NT2/D1 (cell line): ENCODE measurements at regions not wholly inside any gene's neighbourhood (a gene's known extent, or its start where the extent isn't known, plus 50 kb on each side); places are given as distances from the start of the nearest gene placed in this dataset.

ENCODE experiments used
- DNase-seq: peaks from one replicate; pipeline ENCODE4 v3.0.0-alpha.2; 2011; ENCODE audit warnings: low read depth, low spot score
- H3K27me3 ChIP-seq: 2 replicates; pipeline ENCODE4 v1.6.0; 2011; ENCODE audit warnings: mild to moderate bottlenecking; ENCODE audit not compliant: insufficient read length, insufficient read depth
- H3K36me3 ChIP-seq: 2 replicates; pipeline ENCODE4 v1.6.1; 2011; ENCODE audit warnings: mild to moderate bottlenecking, low read length, mixed read lengths; ENCODE audit not compliant: insufficient read depth, insufficient read length
- H3K4me1 ChIP-seq: 2 replicates; pipeline ENCODE4 v1.5.1; 2011; ENCODE audit not compliant: insufficient read depth, insufficient read length
- H3K4me3 ChIP-seq: 2 replicates; pipeline ENCODE4 v1.5.1; 2011; ENCODE audit warnings: low read depth; ENCODE audit not compliant: insufficient read length
- H3K9ac ChIP-seq: 2 replicates; pipeline ENCODE4 v1.6.0; 2011; ENCODE audit warnings: low read depth; ENCODE audit not compliant: insufficient read length
- H3K9me3 ChIP-seq: 2 replicates; pipeline ENCODE4 v1.5.1; 2011; ENCODE audit warnings: mild to moderate bottlenecking, low read length; ENCODE audit not compliant: insufficient read depth
- SUZ12 ChIP-seq: IDR thresholded peaks from 2 replicates; pipeline ENCODE4 v1.6.1; 2011; ENCODE audit not compliant: insufficient read length, insufficient read depth; ENCODE audit errors: extremely low read depth
- YY1 ChIP-seq: IDR thresholded peaks from 2 replicates; pipeline ENCODE4 v1.6.1; 2011; ENCODE audit not compliant: insufficient read length, insufficient read depth
- ZNF274 ChIP-seq: IDR thresholded peaks from 2 replicates; pipeline ENCODE4 v1.6.1; 2011; ENCODE audit warnings: mild to moderate bottlenecking, low read depth, low read length

GRCh38 chr13:99619207-99619606, 117.9 kb downstream of the TM9SF2 start:
- H3K4me3 ChIP-seq = no peak overlapping the region
- no peaks in the 10 kb centered on the region for H3K27me3 ChIP-seq
- no peaks in the 10 kb centered on the region for H3K36me3 ChIP-seq
- H3K9me3 ChIP-seq = no peaks in the 10 kb centered on the region
- no peak overlapping the region for H3K9ac ChIP-seq
- TF ChIP-seq YY1 (no peak), SUZ12 (no peak), ZNF274 (no peak)
- H3K4me1 ChIP-seq = no peaks in the 10 kb centered on the region
- DNase-seq = no peak

GRCh38 chr13:99617474-99618255, 116.4 kb downstream of the TM9SF2 start:
- DNase-seq = no peak

GRCh38 chr13:99614465-99614885, 113.2 kb downstream of the TM9SF2 start:
- H3K27me3 ChIP-seq = peaks cover 3% of the 10 kb centered on the region
- no peak for DNase-seq
- H3K4me3 ChIP-seq = no peak overlapping the region
- TF ChIP-seq YY1 = no peak
- no peak for TF ChIP-seq ZNF274
- no peak for TF ChIP-seq SUZ12
- H3K9me3 ChIP-seq = no peaks in the 10 kb centered on the region
- H3K4me1 ChIP-seq = no peaks in the 10 kb centered on the region
- H3K36me3 ChIP-seq = no peaks in the 10 kb centered on the region
- H3K9ac ChIP-seq = no peak overlapping the region

More at GRCh38 chr13:99617474-99618255, 116.4 kb downstream of the TM9SF2 start:
- Histone ChIP-seq H3K36me3 (no peaks in the 10 kb centered on the region), H3K9me3 (no peaks in the 10 kb centered on the region), H3K4me1 (no peaks in the 10 kb centered on the region), H3K9ac (no peak overlapping the region), H3K4me3 (no peak overlapping the region), H3K27me3 (no peaks in the 10 kb centered on the region)
- TF ChIP-seq SUZ12 (no peak), ZNF274 (no peak), YY1 (no peak)
